Mucosa of rectum (tissue), 2 donors: ENCODE measurements at regions not wholly inside any gene's neighbourhood (a gene's known extent, or its start where the extent isn't known, plus 50 kb on each side); places are given as distances from the start of the nearest gene placed in this dataset.

Source experiments
- H3K27ac ChIP-seq, 2 donors: one replicate each; pipeline ENCODE4 v1.7.0; 2013; ENCODE audit warnings: inconsistent platforms in 2 of 2, low read depth in 2 of 2, low read length in 2 of 2
- H3K27me3 ChIP-seq, 2 donors: one replicate each; pipeline ENCODE4 v1.7.0; 2013; ENCODE audit warnings: low read length in 2 of 2; ENCODE audit not compliant: control insufficient read depth in 2 of 2, insufficient read depth in 2 of 2
- H3K36me3 ChIP-seq, 2 donors: one replicate each; pipeline ENCODE4 v1.7.0; 2013; ENCODE audit warnings: low read length in 2 of 2; ENCODE audit not compliant: control insufficient read depth in 2 of 2, insufficient read depth in 2 of 2
- H3K4me1 ChIP-seq, 2 donors: one replicate each; pipeline ENCODE4 v1.7.0; 2013; ENCODE audit warnings: low read length in 2 of 2, mild to moderate bottlenecking in 1 of 2; ENCODE audit not compliant: control insufficient read depth in 2 of 2, insufficient read depth in 2 of 2
- H3K4me3 ChIP-seq, 2 donors: one replicate each; pipeline ENCODE4 v1.7.0; 2013; ENCODE audit warnings: low read length in 2 of 2
- H3K9ac ChIP-seq, 2 donors: one replicate each; pipeline ENCODE4 v1.7.0; 2013; ENCODE audit warnings: low read length in 2 of 2, low read depth in 1 of 2, mild to moderate bottlenecking in 1 of 2
- H3K9me3 ChIP-seq, 2 donors: one replicate each; pipeline ENCODE4 v1.7.0; 2013; ENCODE audit warnings: low read length in 2 of 2; ENCODE audit not compliant: control insufficient read depth in 2 of 2
- donor health status: healthy.
- donor health status: Normal muscosa, but diverticular disease.

DNA sequence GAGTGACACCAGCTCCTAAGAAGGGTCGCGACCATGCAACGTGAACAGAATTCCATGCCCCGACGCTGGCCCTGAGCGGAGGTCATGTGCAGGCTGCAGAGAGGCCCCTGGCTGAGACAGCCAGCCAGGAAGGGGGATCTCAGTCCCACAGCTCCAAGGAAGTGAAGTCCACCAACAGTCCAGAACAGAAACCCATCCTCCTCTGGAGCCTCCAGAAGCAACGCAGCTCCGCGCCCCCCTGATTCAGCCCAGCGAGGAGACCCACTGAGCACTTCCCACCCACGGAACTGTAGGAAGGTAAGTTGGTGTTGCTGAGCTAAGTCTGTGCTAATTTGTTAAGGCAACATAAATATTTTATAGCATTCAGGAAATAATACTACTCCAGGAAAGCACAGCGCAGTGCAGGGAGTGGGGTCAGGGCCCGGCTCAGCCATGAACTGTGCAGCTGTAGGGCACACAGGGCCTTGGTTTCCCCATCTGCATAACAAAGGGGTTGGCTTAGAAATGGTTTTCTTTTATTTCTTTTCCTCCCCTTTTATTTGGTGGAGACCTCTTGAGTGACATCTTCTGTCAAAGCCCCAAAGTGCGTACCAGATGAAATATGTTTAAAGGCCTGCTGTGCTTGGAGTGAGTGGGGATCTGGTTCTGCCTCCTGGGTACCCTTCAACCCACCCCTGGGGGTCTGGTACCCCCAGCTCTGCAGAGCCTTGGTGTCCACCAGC is 241.1 kb upstream of the PMEPA1 start:
- H3K27me3 ChIP-seq: no peaks in the 10 kb centered on the region
- no peaks in the 10 kb centered on the region for H3K9me3 ChIP-seq
- H3K4me3 ChIP-seq: no peak overlapping the region
- H3K36me3 ChIP-seq: no peaks in the 10 kb centered on the region
- no peaks in the 10 kb centered on the region for H3K4me1 ChIP-seq
- no peak overlapping the region for H3K9ac ChIP-seq
- H3K27ac ChIP-seq: no peak overlapping the region

- Histone ChIP-seq H3K27ac (peak overlapping the region in 1 of 2 donors; percentile 6), H3K9ac (no peak overlapping the region), H3K4me3 (no peak overlapping the region), H3K4me1 (no peaks in the 10 kb centered on the region), H3K36me3 (no peaks in the 10 kb centered on the region), H3K27me3 (no peaks in the 10 kb centered on the region), H3K9me3 (no peaks in the 10 kb centered on the region)
These were observed 238.6 kb upstream of the PMEPA1 start for GRCh38 chr20:57948180-57948955.

- Histone ChIP-seq H3K36me3 (no peaks in the 10 kb centered on the region), H3K9ac (no peak overlapping the region), H3K4me1 (no peaks in the 10 kb centered on the region), H3K9me3 (no peaks in the 10 kb centered on the region), H3K27ac (peak overlapping the region in 1 of 2 donors; percentile 23), H3K4me3 (no peak overlapping the region), H3K27me3 (no peaks in the 10 kb centered on the region)
These were observed 237.8 kb upstream of the PMEPA1 start for GRCh38 chr20:57947421-57948179.

DNA sequence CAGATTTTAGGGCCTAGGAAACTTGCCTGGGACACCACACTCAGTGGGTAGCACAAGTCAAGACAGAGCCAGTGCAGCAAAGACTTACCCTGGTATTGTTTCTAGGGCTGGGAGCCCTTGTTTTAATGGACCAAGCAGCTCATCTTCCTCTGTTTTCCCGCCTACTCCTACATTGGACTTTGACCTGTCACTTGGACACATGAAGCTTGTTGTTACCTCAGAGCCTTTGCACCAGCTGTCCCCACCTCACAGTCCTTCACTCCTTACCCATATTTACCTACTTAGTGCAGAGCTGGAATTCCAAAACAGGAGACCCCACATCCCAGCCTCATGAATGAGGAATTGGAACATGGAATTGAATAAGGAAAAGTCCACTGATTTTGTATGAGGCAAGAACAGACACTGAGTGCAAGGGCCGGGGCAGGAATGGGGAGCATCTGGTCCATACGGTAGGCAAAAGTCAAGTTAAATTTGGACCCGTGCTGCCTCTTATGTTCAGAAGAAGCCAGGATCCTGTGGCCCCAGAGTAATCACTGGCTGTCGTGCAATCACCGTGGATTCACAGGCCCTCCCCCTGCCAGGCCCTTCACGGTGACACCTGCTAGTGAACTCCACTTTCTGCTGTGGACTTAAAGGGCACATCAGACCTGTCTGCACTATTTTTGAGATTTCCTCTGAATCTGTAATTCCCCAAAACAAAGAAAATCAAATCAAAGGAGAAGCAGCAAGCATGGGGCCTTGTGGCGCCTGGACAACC is 236.9 kb upstream of the PMEPA1 start:
- H3K36me3 ChIP-seq: no peaks in the 10 kb centered on the region
- no peaks in the 10 kb centered on the region for H3K9me3 ChIP-seq

GRCh38 chr20:57944988-57945387 is 235.2 kb upstream of the PMEPA1 start:
- Histone ChIP-seq H3K4me1 (peaks cover 0 to 11% of the 10 kb centered on the region in 2 donors), H3K9ac (no peak overlapping the region), H3K4me3 (no peak overlapping the region), H3K9me3 (no peaks in the 10 kb centered on the region), H3K36me3 (no peaks in the 10 kb centered on the region), H3K27ac (no peak overlapping the region), H3K27me3 (no peaks in the 10 kb centered on the region)

More for the DNA sequence above, 236.9 kb upstream of the PMEPA1 start:
- Histone ChIP-seq H3K4me3 (no peak overlapping the region), H3K4me1 (peaks cover 0 to 6% of the 10 kb centered on the region in 2 donors), H3K27me3 (no peaks in the 10 kb centered on the region), H3K27ac (no peak overlapping the region), H3K9ac (no peak overlapping the region)

GRCh38 chr20:57943950-57944349 is 234.1 kb upstream of the PMEPA1 start:
- Histone ChIP-seq H3K36me3 (no peaks in the 10 kb centered on the region), H3K4me1 (peaks cover 0 to 11% of the 10 kb centered on the region in 2 donors), H3K27me3 (no peaks in the 10 kb centered on the region), H3K27ac (no peak overlapping the region), H3K9me3 (no peaks in the 10 kb centered on the region), H3K9ac (no peak overlapping the region), H3K4me3 (no peak overlapping the region)

- H3K27me3 ChIP-seq: no peaks in the 10 kb centered on the region
- H3K4me1 ChIP-seq: peaks cover 0 to 11% of the 10 kb centered on the region in 2 donors
- no peak overlapping the region for H3K27ac ChIP-seq
- H3K9ac ChIP-seq: no peak overlapping the region
- no peaks in the 10 kb centered on the region for H3K36me3 ChIP-seq
- no peaks in the 10 kb centered on the region for H3K9me3 ChIP-seq
- H3K4me3 ChIP-seq: no peak overlapping the region
These were observed 233.5 kb upstream of the PMEPA1 start for GRCh38 chr20:57943291-57943690.

DNA sequence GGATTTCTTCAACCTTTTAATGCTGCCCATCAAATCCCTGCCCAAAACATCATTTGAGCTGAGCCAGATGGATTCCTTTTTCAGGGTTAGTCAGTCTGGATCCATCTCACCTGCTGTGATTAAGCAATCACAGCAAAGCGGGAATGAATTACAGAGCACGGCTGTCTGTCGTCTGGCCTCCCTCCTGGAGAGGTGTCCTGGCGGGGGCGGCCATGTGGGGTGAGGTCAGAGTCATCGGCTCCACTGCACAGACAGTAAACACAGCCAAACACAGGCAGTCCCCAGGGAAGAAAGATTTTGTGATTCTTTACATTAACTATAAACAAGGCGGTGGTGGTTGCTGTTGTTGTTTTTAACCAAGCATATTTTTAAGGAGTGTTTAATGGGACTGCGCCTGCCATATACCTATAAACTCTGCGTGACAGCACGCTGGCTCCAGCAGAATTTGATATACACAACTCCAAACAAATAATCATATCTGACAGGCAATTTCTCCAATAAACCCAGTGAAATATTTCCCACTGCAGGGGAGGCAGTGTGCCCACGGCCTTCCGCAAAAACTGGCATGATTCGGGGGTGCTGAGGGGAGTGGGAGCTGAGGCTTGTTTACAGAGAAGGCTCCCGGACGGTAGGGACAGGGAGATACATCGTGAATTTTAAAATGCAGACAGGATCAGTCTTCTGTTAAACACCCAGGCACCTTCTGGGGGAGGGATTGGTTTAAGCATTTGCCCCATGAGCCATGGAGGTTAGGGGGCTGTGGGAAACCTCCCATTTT is 232.0 kb upstream of the PMEPA1 start:
- Histone ChIP-seq H3K9ac (no peak overlapping the region), H3K9me3 (no peaks in the 10 kb centered on the region), H3K36me3 (no peaks in the 10 kb centered on the region), H3K27ac (no peak overlapping the region), H3K27me3 (no peaks in the 10 kb centered on the region), H3K4me1 (peaks cover 0 to 11% of the 10 kb centered on the region in 2 donors), H3K4me3 (no peak overlapping the region)

- Histone ChIP-seq H3K4me1 (peaks cover 0 to 11% of the 10 kb centered on the region in 2 donors), H3K9me3 (no peaks in the 10 kb centered on the region), H3K9ac (no peak overlapping the region), H3K27ac (no peak overlapping the region), H3K36me3 (no peaks in the 10 kb centered on the region), H3K4me3 (no peak overlapping the region), H3K27me3 (no peaks in the 10 kb centered on the region)
These were observed 231.2 kb upstream of the PMEPA1 start for GRCh38 chr20:57940868-57941522.
